ENCODE measurements at regions not wholly inside any gene's neighbourhood (a gene's known extent, or its start where the extent isn't known, plus 50 kb on each side); places are given as distances from the start of the nearest gene placed in this dataset.
"Not testable (repeated sequence)": the region's sequence is repeated elsewhere in the genome, so short reads cannot be mapped to it uniquely, and the experiment has no call there.

DNA sequence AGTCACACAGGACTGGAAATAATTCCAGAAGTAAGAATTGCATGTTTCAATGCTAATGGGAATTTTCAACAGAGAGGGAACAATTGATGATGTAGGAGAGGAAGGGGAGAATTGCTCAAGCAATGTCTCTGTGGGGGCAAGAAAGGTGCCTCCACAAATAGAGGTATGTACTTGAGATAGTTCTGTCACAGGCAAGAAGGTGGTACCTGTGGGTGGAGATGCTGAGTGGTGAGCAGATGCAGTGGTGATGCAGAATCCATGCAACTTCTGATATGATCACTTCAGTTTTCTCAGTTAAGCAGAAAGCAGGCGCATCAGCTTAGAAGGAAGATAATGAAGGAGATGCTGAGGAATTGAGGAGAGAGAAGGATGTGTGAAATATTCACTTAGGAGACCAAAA is 55.1 kb upstream of the SEC24B start:
- intact Hi-C loops (cut with micrococcal nuclease) = no loop called here
- Mint-ChIP-seq H3K4me3 (no peak overlapping the region), H3K27me3 (ENCODE audit: insufficient read depth) (peaks cover 6% of the 10 kb centered on the region), H3K4me1 (ENCODE audit: low read depth) (no peaks in the 10 kb centered on the region), H3K27ac (no peak overlapping the region), H3K36me3 (ENCODE audit: low read depth) (no peaks in the 10 kb centered on the region), H3K9me3 (no peaks in the 10 kb centered on the region)
- DNase-seq (ENCODE audit: low spot score) = no peak

- intact Hi-C loops (cut with micrococcal nuclease) = no loop called here
- no peaks in the 10 kb centered on the region for H3K4me1 Mint-ChIP-seq (ENCODE audit: low read depth)
- H3K27me3 Mint-ChIP-seq (ENCODE audit: insufficient read depth) = peaks cover 6% of the 10 kb centered on the region
- no peak overlapping the region for H3K4me3 Mint-ChIP-seq
- DNase-seq (ENCODE audit: low spot score) = no peak
- no peak overlapping the region for H3K27ac Mint-ChIP-seq
- no peaks in the 10 kb centered on the region for H3K36me3 Mint-ChIP-seq (ENCODE audit: low read depth)
- no peaks in the 10 kb centered on the region for H3K9me3 Mint-ChIP-seq
Measured at GRCh38 chr4:109378076-109378475, 55.5 kb upstream of the SEC24B start.

DNA sequence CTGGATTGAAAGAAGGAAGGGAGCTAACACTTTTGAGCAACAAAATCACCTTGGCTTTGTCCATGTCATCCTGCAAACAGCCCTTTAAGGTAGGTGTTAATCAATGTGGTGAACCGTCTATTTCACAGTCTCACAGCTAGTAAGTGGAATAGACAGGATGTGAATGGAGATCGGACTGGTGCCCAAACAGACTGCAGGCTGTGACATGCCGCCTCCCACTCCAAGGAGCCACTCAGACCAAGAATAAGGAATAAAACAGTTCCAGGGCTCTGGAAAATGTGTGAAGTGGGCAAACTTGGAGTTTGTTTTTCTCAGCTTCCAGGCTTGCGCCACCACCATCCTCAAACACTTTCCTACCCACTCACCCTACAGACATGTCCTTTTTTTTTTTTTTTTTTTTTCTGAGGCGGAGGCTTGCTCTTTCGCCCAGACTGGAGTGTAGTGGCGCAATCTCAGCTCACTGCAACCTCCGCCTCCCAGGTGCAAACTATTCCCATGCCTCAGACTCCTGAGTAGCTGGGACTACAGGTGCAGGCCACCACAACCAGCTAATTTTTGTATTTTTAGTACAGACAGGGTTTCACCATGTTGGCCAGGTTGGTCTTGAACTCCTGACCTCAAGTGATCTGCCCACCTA is 57.7 kb upstream of the SEC24B start:
- no peak overlapping the region for H3K27ac Mint-ChIP-seq
- H3K9me3 Mint-ChIP-seq = no peaks in the 10 kb centered on the region
- peaks cover 15% of the 10 kb centered on the region for H3K27me3 Mint-ChIP-seq (ENCODE audit: insufficient read depth)
- no peaks in the 10 kb centered on the region for H3K36me3 Mint-ChIP-seq (ENCODE audit: low read depth)
- H3K4me3 Mint-ChIP-seq = no peak overlapping the region
- no peak for DNase-seq (ENCODE audit: low spot score)
- intact Hi-C loops (cut with micrococcal nuclease) = no loop called here
- no peaks in the 10 kb centered on the region for H3K4me1 Mint-ChIP-seq (ENCODE audit: low read depth)

GRCh38 chr4:109368661-109369060 is 65.0 kb upstream of the SEC24B start:
- H3K27me3 Mint-ChIP-seq (ENCODE audit: insufficient read depth) = peaks cover 27% of the 10 kb centered on the region
- no peak overlapping the region for H3K27ac Mint-ChIP-seq
- H3K9me3 Mint-ChIP-seq = peaks cover 7% of the 10 kb centered on the region
- no peak for DNase-seq (ENCODE audit: low spot score)
- H3K4me1 Mint-ChIP-seq (ENCODE audit: low read depth) = no peaks in the 10 kb centered on the region
- no peaks in the 10 kb centered on the region for H3K36me3 Mint-ChIP-seq (ENCODE audit: low read depth)
- no peak overlapping the region for H3K4me3 Mint-ChIP-seq
- intact Hi-C loops (cut with micrococcal nuclease) = no loop called here

- H3K4me1 Mint-ChIP-seq (ENCODE audit: low read depth) = peaks cover 2% of the 10 kb centered on the region
- no peak overlapping the region for H3K27ac Mint-ChIP-seq
- peaks cover 7% of the 10 kb centered on the region for H3K9me3 Mint-ChIP-seq
- no peak overlapping the region for H3K4me3 Mint-ChIP-seq
- H3K36me3 Mint-ChIP-seq (ENCODE audit: low read depth) = no peaks in the 10 kb centered on the region
- DNase-seq (ENCODE audit: low spot score) = no peak
- intact Hi-C loops (cut with micrococcal nuclease) = no loop called here
- peaks cover 37% of the 10 kb centered on the region for H3K27me3 Mint-ChIP-seq (ENCODE audit: insufficient read depth)
Measured at GRCh38 chr4:109365939-109366338, 63.5 kb upstream of the COL25A1 start.

GRCh38 chr4:109365297-109365696 is 62.8 kb upstream of the COL25A1 start:
- H3K27ac Mint-ChIP-seq; H3K9me3 Mint-ChIP-seq; H3K4me1 Mint-ChIP-seq (ENCODE audit: low read depth); H3K4me3 Mint-ChIP-seq; H3K36me3 Mint-ChIP-seq (ENCODE audit: low read depth); intact Hi-C loops (cut with micrococcal nuclease); DNase-seq (ENCODE audit: low spot score): not testable (repeated sequence)
- H3K27me3 Mint-ChIP-seq (ENCODE audit: insufficient read depth) = peaks cover 36% of the 10 kb centered on the region

GRCh38 chr4:109359040-109359646 is 56.7 kb upstream of the COL25A1 start:
- Mint-ChIP-seq H3K4me3 (peak overlapping the region; percentile 53), H3K36me3 (ENCODE audit: low read depth) (no peaks in the 10 kb centered on the region), H3K9me3 (no peaks in the 10 kb centered on the region), H3K27me3 (ENCODE audit: insufficient read depth) (peaks cover 34% of the 10 kb centered on the region), H3K4me1 (ENCODE audit: low read depth) (peaks cover 34% of the 10 kb centered on the region), H3K27ac (peak overlapping the region; percentile 42)
- peak; percentile 40 for DNase-seq (ENCODE audit: low spot score)
- intact Hi-C loops (cut with micrococcal nuclease) = no loop called here

- no peaks in the 10 kb centered on the region for H3K36me3 Mint-ChIP-seq (ENCODE audit: low read depth)
Measured at GRCh38 chr4:109355835-109356234, 53.4 kb upstream of the COL25A1 start.

GRCh38 chr4:109352941-109353340 is 50.5 kb upstream of the COL25A1 start:
- Mint-ChIP-seq H3K27me3 (ENCODE audit: insufficient read depth) (peaks cover 40% of the 10 kb centered on the region), H3K4me3 (no peak overlapping the region), H3K36me3 (ENCODE audit: low read depth) (no peaks in the 10 kb centered on the region), H3K27ac (no peak overlapping the region), H3K9me3 (no peaks in the 10 kb centered on the region), H3K4me1 (ENCODE audit: low read depth) (peaks cover 9% of the 10 kb centered on the region)
- DNase-seq (ENCODE audit: low spot score) = no peak
- intact Hi-C loops (cut with micrococcal nuclease) = no loop called here

More at GRCh38 chr4:109355835-109356234, 53.4 kb upstream of the COL25A1 start:
- Mint-ChIP-seq H3K27me3 (ENCODE audit: insufficient read depth) (peaks cover 33% of the 10 kb centered on the region), H3K4me1 (ENCODE audit: low read depth) (peaks cover 31% of the 10 kb centered on the region), H3K27ac (no peak overlapping the region), H3K9me3 (no peaks in the 10 kb centered on the region), H3K4me3 (no peak overlapping the region)
- no peak for DNase-seq (ENCODE audit: low spot score)
- intact Hi-C loops (cut with micrococcal nuclease) = no loop called here

All from activated T-helper 1 cell treated with anti-CD3 and anti-CD28 coated beads, Interleukin-12 subunit alpha, Interleukin-12 subunit beta, Interleukin-2, Interleukin-4 antibody, amounts not matched to agents 30 ng/mL and 10 ng/mL and 1 ng/mL, durations not matched to agents 14 hours and 24 hours and 36 hours (primary cell).